Brain pericyte (primary cell): ENCODE measurements at regions not wholly inside any gene's neighbourhood (a gene's known extent, or its start where the extent isn't known, plus 50 kb on each side); places are given as distances from the start of the nearest gene placed in this dataset.

Source experiments
- DNase-seq: peaks from one replicate; pipeline ENCODE4 v3.0.0-alpha.2; 2012; ENCODE audit warnings: low read depth, low spot score

GRCh38 chr12:71071536-71072097 is 86.2 kb downstream of the TSPAN8 start:
- DNase-seq, result no peak

- DNase-seq, result no peak
These were observed 87.2 kb downstream of the TSPAN8 start for GRCh38 chr12:71070416-71071128.

DNA sequence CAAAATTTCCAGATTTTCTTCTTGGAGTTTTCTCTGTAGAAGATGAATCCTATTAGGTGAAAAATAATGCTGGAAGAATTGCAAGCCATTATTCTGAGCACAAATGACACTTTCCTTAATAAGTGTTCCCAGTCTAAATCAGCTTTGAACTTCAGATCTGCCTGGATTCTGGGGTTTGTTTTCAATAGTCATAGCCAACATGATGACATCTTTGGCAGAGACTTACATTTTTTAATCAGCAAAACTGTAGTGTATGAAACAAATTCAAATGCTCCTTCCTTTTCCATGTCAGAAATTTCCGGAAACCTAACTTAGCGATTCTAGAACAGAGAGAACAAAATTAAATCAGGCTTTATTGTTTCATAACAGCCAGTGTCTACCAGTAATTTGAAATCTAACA is 88.5 kb downstream of the TSPAN8 start:
- no peak for DNase-seq

- DNase-seq, result no peak
These were observed 94.7 kb downstream of the TSPAN8 start for GRCh38 chr12:71063087-71063486.

DNA sequence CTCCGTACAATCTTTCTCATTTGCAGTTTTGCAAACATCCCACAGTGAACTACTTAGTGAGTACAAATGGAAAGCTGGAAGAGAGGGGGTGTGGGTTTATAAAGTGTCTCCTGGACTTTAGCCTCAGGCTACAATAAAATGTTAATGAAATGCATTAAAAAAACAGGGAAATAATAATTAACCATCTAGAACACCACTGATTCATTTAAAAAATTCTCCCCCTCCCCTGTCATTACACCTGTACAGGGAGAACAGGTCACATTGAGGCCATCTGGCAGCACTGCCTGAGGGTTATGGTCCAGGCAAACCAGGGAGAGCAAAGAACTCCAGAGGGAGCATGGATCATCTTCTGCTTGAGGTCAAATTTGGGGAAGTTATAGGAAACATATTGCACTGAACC is 96.3 kb downstream of the TSPAN8 start:
- no peak for DNase-seq

DNA sequence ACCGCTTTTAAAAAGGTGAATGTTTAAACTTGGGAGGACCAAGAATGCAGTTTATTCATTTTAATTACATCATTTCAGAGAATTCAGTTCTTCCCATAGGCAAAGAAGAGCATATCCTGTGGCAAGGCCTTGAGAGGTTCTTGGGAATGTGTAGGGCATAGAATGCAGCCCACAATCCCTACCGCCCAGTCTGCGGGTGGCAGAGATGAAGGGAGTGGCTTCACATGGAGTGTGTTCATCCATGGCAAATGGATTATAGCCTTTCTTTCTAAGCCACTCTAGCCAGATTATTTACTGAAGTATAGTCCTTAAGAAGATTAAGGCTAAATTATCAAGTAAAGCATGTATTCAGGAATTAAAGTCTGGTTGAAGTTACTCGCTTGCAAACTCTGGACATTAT is 97.4 kb downstream of the TSPAN8 start:
- DNase-seq, result no peak

- DNase-seq, result no peak
These were observed 100.5 kb downstream of the TSPAN8 start for GRCh38 chr12:71057330-71057729.

GRCh38 chr12:71054551-71054950 is 103.2 kb downstream of the TSPAN8 start:
- DNase-seq, result no peak

- no peak for DNase-seq
These were observed 111.6 kb downstream of the TSPAN8 start for GRCh38 chr12:71046215-71046614.

- DNase-seq, result peak; percentile 54
These were observed 112.0 kb downstream of the TSPAN8 start for GRCh38 chr12:71045781-71046180.

- no peak for DNase-seq
These were observed 116.3 kb downstream of the TSPAN8 start for GRCh38 chr12:71041476-71041875.

DNA sequence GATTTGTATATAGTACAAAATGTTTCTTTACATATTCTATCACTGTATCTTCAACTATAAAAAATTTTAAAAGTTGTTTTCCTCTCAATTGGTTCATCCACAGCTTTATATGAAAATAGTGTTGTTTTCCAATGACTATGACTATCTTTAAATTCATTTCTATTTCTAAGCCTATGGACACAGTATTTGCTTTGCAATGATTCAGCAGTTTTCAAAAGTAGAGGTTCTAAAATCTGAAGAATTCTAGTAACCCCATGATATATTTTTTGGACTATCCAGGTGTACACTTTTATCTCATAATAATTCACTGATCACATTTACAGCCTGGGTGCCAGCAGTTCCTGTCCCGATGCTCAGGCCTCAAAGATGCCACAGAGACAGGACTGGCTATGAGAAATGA is 118.4 kb upstream of the PTPRR start:
- no peak for DNase-seq

DNA sequence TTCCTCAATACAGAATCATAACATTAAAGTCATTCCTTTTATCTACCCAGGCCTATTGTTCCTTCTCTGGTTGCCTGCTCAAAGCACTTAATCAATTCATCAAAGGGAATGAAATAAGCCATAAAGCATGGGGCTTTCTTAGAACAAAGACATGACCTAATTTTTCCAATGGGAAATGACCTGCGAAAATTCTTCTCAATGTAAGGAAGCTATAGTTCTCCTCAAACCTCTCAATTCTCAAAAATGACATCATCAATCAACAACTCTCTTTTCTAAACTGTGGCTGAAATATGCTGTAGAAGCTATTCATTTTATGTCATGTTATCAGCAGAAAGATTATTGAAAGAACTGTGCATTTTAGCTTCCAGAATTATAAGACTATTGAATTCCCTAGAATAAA is 116.0 kb upstream of the PTPRR start:
- no peak for DNase-seq

- no peak for DNase-seq
These were observed 112.4 kb upstream of the PTPRR start for GRCh38 chr12:71032933-71033332.

DNA sequence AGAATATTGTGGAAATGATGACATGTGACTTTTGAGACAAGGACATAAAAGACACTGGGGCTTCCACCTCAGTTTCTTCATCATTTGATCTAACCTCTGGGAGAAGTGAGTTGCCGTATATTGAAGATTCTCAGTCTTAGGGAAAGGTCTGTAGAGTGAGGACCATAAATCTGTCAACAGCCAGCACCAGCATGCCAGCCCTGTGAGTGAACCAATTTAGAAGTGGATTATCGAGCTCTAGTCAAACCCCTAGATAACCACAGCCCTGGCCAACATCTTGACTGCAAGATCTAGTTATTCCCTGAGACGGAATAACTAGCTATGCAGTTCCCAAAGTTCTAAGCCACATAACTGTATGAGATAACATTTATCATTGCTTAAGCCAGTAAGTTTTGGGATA is 108.8 kb upstream of the PTPRR start:
- no peak for DNase-seq

DNA sequence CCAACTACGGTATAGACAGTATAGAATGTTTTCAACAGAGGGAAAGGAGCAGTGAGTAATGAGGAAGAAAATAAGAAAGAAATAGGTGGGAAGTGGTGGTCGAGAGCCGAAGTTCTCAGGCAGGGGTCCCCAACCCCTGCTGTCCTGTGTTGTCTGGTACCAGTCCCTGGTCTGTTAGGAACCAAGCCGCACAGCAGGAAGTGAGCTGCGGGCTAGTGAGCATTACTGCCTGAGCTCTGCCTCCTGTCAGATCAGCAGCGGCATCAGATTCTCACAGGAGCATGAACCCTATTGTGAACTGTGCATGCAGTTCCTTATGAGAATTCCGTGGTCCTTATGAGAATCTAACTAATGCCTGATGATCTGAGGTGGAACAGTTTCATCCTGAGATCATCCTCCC is 107.3 kb upstream of the PTPRR start:
- DNase-seq, result no peak

DNA sequence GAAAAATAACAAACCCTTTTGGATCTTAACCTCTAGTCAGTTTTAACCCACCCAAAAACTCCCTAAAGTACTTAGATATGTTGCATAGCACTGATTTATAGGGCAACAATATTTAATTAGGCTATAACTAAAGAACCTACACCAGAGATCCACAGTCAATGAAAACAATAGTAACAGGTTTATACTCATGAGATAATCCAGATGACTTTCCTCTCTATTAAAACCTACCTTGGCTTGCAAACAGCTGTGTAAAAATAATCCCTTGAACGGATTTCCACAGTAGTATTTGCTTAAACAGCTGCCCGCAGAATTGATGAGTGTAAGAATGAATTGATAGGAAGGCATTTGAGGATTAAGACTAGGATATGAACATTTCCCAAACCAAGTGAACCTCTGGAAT is 104.3 kb upstream of the PTPRR start:
- DNase-seq, result no peak

- DNase-seq, result no peak
These were observed 103.7 kb upstream of the PTPRR start for GRCh38 chr12:71024281-71024680.

GRCh38 chr12:71021491-71021890 is 101.0 kb upstream of the PTPRR start:
- no peak for DNase-seq

DNA sequence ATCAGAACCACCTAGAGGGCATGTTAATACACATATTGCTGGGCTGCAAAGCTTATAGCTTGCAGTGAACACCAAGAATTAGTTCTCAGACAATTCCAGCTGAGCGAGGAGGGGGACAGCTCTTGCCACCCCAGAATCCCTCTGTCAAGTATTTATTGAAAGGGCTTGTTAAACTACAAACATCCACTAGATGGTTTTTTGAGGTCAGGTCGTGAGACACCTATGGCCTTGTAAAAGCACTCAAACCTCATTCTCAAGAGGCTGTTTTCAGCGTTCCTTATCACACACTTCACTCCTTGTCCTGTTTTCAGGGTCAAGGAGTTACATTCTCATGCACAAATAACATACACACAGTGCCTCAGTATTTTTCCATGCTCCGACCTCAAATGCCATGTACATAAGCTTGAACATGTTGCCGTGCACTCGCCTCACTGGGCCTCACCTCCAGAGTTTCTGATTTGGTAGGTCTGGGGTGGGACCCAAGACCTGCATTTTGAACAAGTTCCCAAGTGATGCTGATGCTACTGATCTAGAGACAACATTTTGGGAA is 98.8 kb upstream of the PTPRR start:
- DNase-seq, result no peak

- no peak for DNase-seq
These were observed 98.1 kb upstream of the PTPRR start for GRCh38 chr12:71018682-71019081.

GRCh38 chr12:71014180-71014785 is 93.7 kb upstream of the PTPRR start:
- DNase-seq, result peak; percentile 10

DNA sequence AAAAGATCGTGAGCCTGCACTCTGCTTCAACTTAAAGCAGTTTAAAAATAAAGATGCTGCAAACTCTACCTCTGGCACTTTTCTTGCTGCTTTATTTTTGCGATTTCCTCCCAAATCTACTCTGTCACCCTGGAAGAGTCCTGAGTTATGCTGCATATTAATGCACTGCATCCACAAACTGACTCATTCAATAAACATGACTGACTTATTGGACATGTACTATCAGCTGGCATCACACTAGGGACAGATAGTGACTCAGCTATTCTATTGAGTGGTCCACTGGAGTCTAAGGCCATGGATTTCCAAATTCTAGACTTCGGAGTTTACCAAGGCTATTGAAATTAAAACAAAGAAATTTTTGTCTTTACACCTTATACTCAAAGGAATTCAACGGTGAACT is 90.7 kb upstream of the PTPRR start:
- no peak for DNase-seq
